ENCODE measurements at regions not wholly inside any gene's neighbourhood (a gene's known extent, or its start where the extent isn't known, plus 50 kb on each side); places are given as distances from the start of the nearest gene placed in this dataset.
A peak's percentile ranks its signal among the peaks of the same experiment; 100 is the strongest.

DNA sequence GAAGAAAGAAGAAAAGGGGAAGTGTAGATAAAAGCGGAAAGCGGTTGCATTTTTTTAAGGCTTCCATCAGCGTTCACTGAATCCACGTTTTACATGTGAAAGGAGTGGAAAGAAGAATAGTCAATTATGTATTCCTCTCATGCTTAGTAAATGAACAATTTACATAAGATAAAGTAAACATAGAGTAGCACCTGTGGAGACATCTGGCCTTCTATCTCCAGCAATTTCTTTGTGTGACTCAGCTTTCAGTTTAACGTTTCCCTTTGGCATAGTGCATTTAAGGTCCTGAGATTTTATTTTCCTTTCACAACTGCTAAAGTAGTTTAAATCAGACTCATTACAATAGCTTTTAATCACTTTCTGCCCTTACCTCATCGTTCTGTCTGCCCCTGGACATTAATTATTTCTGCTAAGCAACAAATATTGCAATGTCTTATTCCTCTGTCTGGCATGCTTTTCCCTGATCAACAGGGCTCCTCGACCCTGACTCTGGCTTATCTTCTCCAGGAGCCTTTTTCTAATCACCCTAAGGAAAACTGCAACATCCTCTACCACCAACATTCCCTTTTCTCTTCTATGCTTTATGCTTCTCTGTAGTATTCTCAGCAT, 383.5 kb upstream of the VWC2 start:
- POLR2A ChIA-PET, result no interaction called here
- TF ChIP-seq CTCF (IDR thresholded peaks at IDR 0.05; ENCODE audit: unreplicated experiment), result no peak
- BruUV-seq (replicated peaks), result no TSS peak
- Mint-ChIP-seq H3K4me1 (ENCODE audit: insufficient read depth, unreplicated experiment) (peaks cover 15% of the 10 kb centered on the region), H3K36me3 (ENCODE audit: insufficient read depth, unreplicated experiment) (no peaks in the 10 kb centered on the region), H3K27me3 (ENCODE audit: insufficient read depth, unreplicated experiment) (peaks cover 19% of the 10 kb centered on the region), H3K27ac (ENCODE audit: low read depth, unreplicated experiment) (no peak overlapping the region), H3K4me3 (ENCODE audit: unreplicated experiment) (no peak overlapping the region), H3K9me3 (ENCODE audit: unreplicated experiment) (peaks cover 7% of the 10 kb centered on the region)
- CTCF ChIA-PET, result no interaction called here
- DNase-seq (ENCODE audit: unreplicated experiment), result no peak
- intact Hi-C loops (cut with micrococcal nuclease), result no loop called here

DNA sequence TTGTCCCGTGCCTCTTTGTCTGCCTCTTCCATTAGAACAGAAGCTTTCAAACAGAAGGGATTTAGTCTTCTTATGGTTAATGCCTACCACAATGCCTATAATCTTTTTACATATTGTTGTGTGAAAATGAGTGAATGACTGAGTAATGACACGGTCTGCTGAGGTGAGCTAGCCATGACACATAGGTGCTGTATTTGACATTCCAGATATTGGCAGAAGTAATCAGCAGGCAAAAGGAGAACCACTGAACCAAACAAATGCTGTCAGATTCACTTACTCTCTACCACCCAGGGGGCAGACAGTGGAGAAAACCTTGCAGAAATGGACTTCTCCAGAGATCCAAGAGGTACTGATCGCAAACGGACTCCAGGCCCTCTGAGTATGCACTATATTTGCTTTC, 377.2 kb upstream of the VWC2 start:
- intact Hi-C loops (cut with micrococcal nuclease), result no loop called here
- no peak overlapping the region for H3K4me3 Mint-ChIP-seq (ENCODE audit: unreplicated experiment)
- no peaks in the 10 kb centered on the region for H3K27me3 Mint-ChIP-seq (ENCODE audit: insufficient read depth, unreplicated experiment)
- no peaks in the 10 kb centered on the region for H3K9me3 Mint-ChIP-seq (ENCODE audit: unreplicated experiment)
- CTCF ChIA-PET, result interaction anchor here (0.7 kb wide), 2 partner anchors 367 to 435 kb away, joined by 3 read pairs; no protein-coding TSS in a partner anchor
- POLR2A ChIA-PET, result no interaction called here
- no peak for TF ChIP-seq CTCF (IDR thresholded peaks at IDR 0.05; ENCODE audit: unreplicated experiment)
- no peaks in the 10 kb centered on the region for H3K36me3 Mint-ChIP-seq (ENCODE audit: insufficient read depth, unreplicated experiment)
- no peak overlapping the region for H3K27ac Mint-ChIP-seq (ENCODE audit: low read depth, unreplicated experiment)
- no TSS peak for BruUV-seq (replicated peaks)
- peaks cover 35% of the 10 kb centered on the region for H3K4me1 Mint-ChIP-seq (ENCODE audit: insufficient read depth, unreplicated experiment)
- DNase-seq (ENCODE audit: unreplicated experiment), result no peak

DNA sequence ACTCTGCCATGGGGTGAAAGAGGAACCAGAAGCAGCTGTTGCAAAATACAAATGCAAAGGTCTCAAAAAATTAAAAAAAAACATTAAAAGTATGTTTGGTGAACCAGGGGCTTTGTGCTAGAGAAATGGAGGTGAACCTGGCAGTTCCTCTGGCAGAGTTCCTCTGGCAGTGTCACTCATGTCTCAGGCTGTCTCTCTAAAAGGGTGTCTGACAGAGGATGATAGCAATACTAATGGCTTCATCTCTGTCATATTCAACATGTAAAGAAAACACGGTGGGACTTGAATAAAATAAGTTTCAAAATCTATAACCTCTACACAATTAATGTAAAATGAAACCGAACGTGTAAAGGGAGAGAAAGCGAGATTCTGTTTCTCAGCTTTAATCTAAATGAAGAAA, 375.7 kb upstream of the VWC2 start:
- DNase-seq (ENCODE audit: unreplicated experiment), result no peak
- intact Hi-C loops (cut with micrococcal nuclease), result no loop called here
- H3K4me1 Mint-ChIP-seq (ENCODE audit: insufficient read depth, unreplicated experiment), result peaks cover 35% of the 10 kb centered on the region
- CTCF ChIA-PET, result interaction anchor here (0.6 to 0.7 kb wide), 3 partner anchors 60 to 1227 kb away, joined by 3 read pairs; no protein-coding TSS in a partner anchor
- no peaks in the 10 kb centered on the region for H3K27me3 Mint-ChIP-seq (ENCODE audit: insufficient read depth, unreplicated experiment)
- no peaks in the 10 kb centered on the region for H3K9me3 Mint-ChIP-seq (ENCODE audit: unreplicated experiment)
- POLR2A ChIA-PET, result no interaction called here
- no peaks in the 10 kb centered on the region for H3K36me3 Mint-ChIP-seq (ENCODE audit: insufficient read depth, unreplicated experiment)
- no peak overlapping the region for H3K27ac Mint-ChIP-seq (ENCODE audit: low read depth, unreplicated experiment)
- no peak for TF ChIP-seq CTCF (IDR thresholded peaks at IDR 0.05; ENCODE audit: unreplicated experiment)
- H3K4me3 Mint-ChIP-seq (ENCODE audit: unreplicated experiment), result no peak overlapping the region
- BruUV-seq (replicated peaks), result no TSS peak

- TF ChIP-seq CTCF (IDR thresholded peaks at IDR 0.05; ENCODE audit: unreplicated experiment), result no peak
These were observed 375.2 kb upstream of the VWC2 start for GRCh38 chr7:49398236-49398635.

More at GRCh38 chr7:49398236-49398635, 375.2 kb upstream of the VWC2 start:
- H3K4me3 Mint-ChIP-seq (ENCODE audit: unreplicated experiment), result no peak overlapping the region
- H3K27ac Mint-ChIP-seq (ENCODE audit: low read depth, unreplicated experiment), result peak overlapping the region; percentile 5
- ChIA-PET CTCF (interaction anchor here (0.6 kb wide), 1 partner anchor 59 kb away, joined by 3 read pairs; no protein-coding TSS in a partner anchor), POLR2A (no interaction called here)
- H3K9me3 Mint-ChIP-seq (ENCODE audit: unreplicated experiment), result no peaks in the 10 kb centered on the region
- peaks cover 35% of the 10 kb centered on the region for H3K4me1 Mint-ChIP-seq (ENCODE audit: insufficient read depth, unreplicated experiment)
- intact Hi-C loops (cut with micrococcal nuclease), result no loop called here
- BruUV-seq (replicated peaks), result no TSS peak
- no peaks in the 10 kb centered on the region for H3K36me3 Mint-ChIP-seq (ENCODE audit: insufficient read depth, unreplicated experiment)
- peak; percentile 18 for DNase-seq (ENCODE audit: unreplicated experiment)
- no peaks in the 10 kb centered on the region for H3K27me3 Mint-ChIP-seq (ENCODE audit: insufficient read depth, unreplicated experiment)

Measured in MCF 10A (cell line).